Gastroesophageal sphincter (tissue), 4 donors: ENCODE measurements at regions not wholly inside any gene's neighbourhood (a gene's known extent, or its start where the extent isn't known, plus 50 kb on each side); places are given as distances from the start of the nearest gene placed in this dataset.
"Not testable (repeated sequence)": the region's sequence is repeated elsewhere in the genome, so short reads cannot be mapped to it uniquely, and the experiment has no call there.

Experiments
- ATAC-seq: fragments of 150-250 bp; one replicate; pipeline ENCODE4 v1.9.1; 2016; ENCODE audit warnings: mild to moderate bottlenecking, moderate library complexity
- H3K27ac ChIP-seq, 4 donors: fragments of 200-600 bp; sonication (generic) in 3 of 4; 1 replicate in 3 of 4; 2 replicates in 1 of 4; pipeline ENCODE4 v1.5.1; 2016 to 2019
- H3K27me3 ChIP-seq: fragments of 200-600 bp; sonication (generic); one replicate; pipeline ENCODE4 v1.5.1; 2019
- H3K36me3 ChIP-seq, 2 donors: fragments of 200-600 bp; sonication (generic); one replicate each; pipeline ENCODE4 v1.5.1; 2019; ENCODE audit warnings: control low read depth in 1 of 2
- H3K4me1 ChIP-seq, 3 donors: fragments of 200-600 bp; sonication (generic); 1 replicate in 2 of 3; 2 replicates in 1 of 3; pipeline ENCODE4 v1.5.1; 2016 to 2019; ENCODE audit warnings: control low read depth in 2 of 3
- H3K4me3 ChIP-seq, 2 donors: fragments of 200-600 bp; sonication (generic); one replicate each; pipeline ENCODE4 v1.5.1; 2019; ENCODE audit warnings: mild to moderate bottlenecking in 1 of 2, moderate library complexity in 1 of 2
- H3K9me3 ChIP-seq, 3 donors: fragments of 200-600 bp; sonication (generic); one replicate each; pipeline ENCODE4 v1.5.1; 2017 to 2019; ENCODE audit warnings: control low read depth in 2 of 3
- CTCF ChIP-seq, 4 experiments: fragments of 200-600 bp in 2 of 4; fragments of 450-650 bp in 2 of 4; sonication (generic) in 1 of 4; IDR thresholded peaks; one replicate each; pipeline ENCODE4 v1.5.1; 2017 to 2019; ENCODE audit warnings: antibody characterized with exemption in 4 of 4, mild to moderate bottlenecking in 2 of 4, moderate library complexity in 2 of 4
- EP300 ChIP-seq: sonication (generic); formaldehyde crosslinking; IDR thresholded peaks from one replicate; pipeline ENCODE4 v1.6.1; 2017; ENCODE audit warnings: antibody characterized with exemption, mild to moderate bottlenecking
- POLR2A ChIP-seq, 2 donors: fragments of 450-650 bp; IDR thresholded peaks; one replicate each; pipeline ENCODE4 v1.6.1; 2017; ENCODE audit warnings: antibody characterized with exemption in 2 of 2, mild to moderate bottlenecking in 2 of 2, moderate library complexity in 1 of 2
- POLR2AphosphoS5 ChIP-seq: sonication (generic); formaldehyde crosslinking; IDR thresholded peaks from one replicate; pipeline ENCODE4 v1.6.1; 2017; ENCODE audit warnings: antibody characterized with exemption
- WGBS, 2 donors: methylation state at CpG; one replicate each; pipeline ENCODE4 v1.1.5; 2018; ENCODE audit warnings: low coverage in 1 of 2; 5-methylcytosine and 5-hydroxymethylcytosine counted together

GRCh38 chr1:112111734-112112133 is 122.3 kb upstream of the KCND3 start:
- 75 to 100% methylated on average over 1 of the region's 1 CpG for WGBS, 2 donors
- TF ChIP-seq EP300 (no peak), POLR2AphosphoS5 (no peak), CTCF (IDR thresholded peaks at IDR 0.05) (no peak), POLR2A (IDR thresholded peaks at IDR 0.05) (no peak)
- no peak for ATAC-seq
- Histone ChIP-seq H3K4me1 (no peaks in the 10 kb centered on the region), H3K27me3 (no peaks in the 10 kb centered on the region), H3K27ac (no peak overlapping the region), H3K36me3 (no peaks in the 10 kb centered on the region), H3K9me3 (peaks cover 0 to 11% (median 0%) of the 10 kb centered on the region in 3 donors), H3K4me3 (no peak overlapping the region)

- no peak for ATAC-seq
- H3K27me3 ChIP-seq = no peaks in the 10 kb centered on the region
- no peaks in the 10 kb centered on the region for H3K4me1 ChIP-seq
- no peaks in the 10 kb centered on the region for H3K36me3 ChIP-seq
- no peak overlapping the region for H3K27ac ChIP-seq
- peaks cover 0 to 5% (median 0%) of the 10 kb centered on the region in 3 donors for H3K9me3 ChIP-seq
- no peak overlapping the region for H3K4me3 ChIP-seq
- 38 to 43% methylated on average over 1 of the region's 1 CpG for WGBS, 2 donors
- no peak for TF ChIP-seq POLR2AphosphoS5
These were observed 125.1 kb upstream of the KCND3 start for GRCh38 chr1:112114540-112114939.

GRCh38 chr1:112126598-112126997 is 137.1 kb upstream of the KCND3 start:
- no peak for ATAC-seq
- TF ChIP-seq CTCF (IDR thresholded peaks at IDR 0.05) (no peak), POLR2A (IDR thresholded peaks at IDR 0.05) (no peak), EP300 (no peak), POLR2AphosphoS5 (no peak)
- no peaks in the 10 kb centered on the region for H3K9me3 ChIP-seq
- no peak overlapping the region for H3K4me3 ChIP-seq
- no peaks in the 10 kb centered on the region for H3K4me1 ChIP-seq
- 63 to 72% methylated on average over 2 of the region's 2 CpGs for WGBS, 2 donors
- no peaks in the 10 kb centered on the region for H3K36me3 ChIP-seq
- H3K27ac ChIP-seq = no peak overlapping the region
- H3K27me3 ChIP-seq = no peaks in the 10 kb centered on the region

- ATAC-seq, H3K36me3 ChIP-seq, H3K9me3 ChIP-seq, H3K27ac ChIP-seq, H3K4me3 ChIP-seq, H3K27me3 ChIP-seq, H3K4me1 ChIP-seq: not testable (repeated sequence)
- 90% methylated on average over 2 of the region's 2 CpGs; no CpG with 5 or more reads in 1 of the 2 donors for WGBS, 2 donors
These were observed 138.1 kb upstream of the KCND3 start for GRCh38 chr1:112127606-112128005.

GRCh38 chr1:112133487-112133886 is 144.0 kb upstream of the KCND3 start:
- H3K9me3 ChIP-seq = no peaks in the 10 kb centered on the region
- WGBS, 2 donors = 29% methylated on average over 1 of the region's 1 CpG; no CpG with 5 or more reads in 1 of the 2 donors
- H3K4me1 ChIP-seq = no peaks in the 10 kb centered on the region
- TF ChIP-seq POLR2AphosphoS5 (no peak), POLR2A (IDR thresholded peaks at IDR 0.05) (no peak), CTCF (IDR thresholded peaks at IDR 0.05) (no peak), EP300 (no peak)
- H3K4me3 ChIP-seq = no peak overlapping the region
- H3K27me3 ChIP-seq = no peaks in the 10 kb centered on the region
- no peak for ATAC-seq
- H3K36me3 ChIP-seq = no peaks in the 10 kb centered on the region
- H3K27ac ChIP-seq = no peak overlapping the region

- ATAC-seq = no peak
These were observed 151.3 kb upstream of the KCND3 start for GRCh38 chr1:112140743-112141142.

More at GRCh38 chr1:112140743-112141142, 151.3 kb upstream of the KCND3 start:
- H3K27ac ChIP-seq = no peak overlapping the region
- peaks cover 8% of the 10 kb centered on the region for H3K27me3 ChIP-seq
- WGBS, 2 donors = 41 to 43% methylated on average over 2 of the region's 2 CpGs
- H3K4me1 ChIP-seq = peaks cover 0 to 9% (median 0%) of the 10 kb centered on the region in 3 donors
- H3K4me3 ChIP-seq = no peak overlapping the region
- no peaks in the 10 kb centered on the region for H3K9me3 ChIP-seq
- H3K36me3 ChIP-seq = no peaks in the 10 kb centered on the region
- TF ChIP-seq EP300 = no peak
- TF ChIP-seq POLR2AphosphoS5 = no peak
- TF ChIP-seq POLR2A (IDR thresholded peaks at IDR 0.05) = no peak
- no peak for TF ChIP-seq CTCF (IDR thresholded peaks at IDR 0.05)
